Progenitor cell of endocrine pancreas (in vitro differentiated cells): ENCODE measurements at regions not wholly inside any gene's neighbourhood (a gene's known extent, or its start where the extent isn't known, plus 50 kb on each side); places are given as distances from the start of the nearest gene placed in this dataset.

Experiments used
- DNase-seq: peaks from one replicate; pipeline ENCODE4 v3.0.0; 2021; ENCODE audit warnings: low spot score; ENCODE audit not compliant: unreplicated experiment
- H3K27ac Mint-ChIP-seq: 2 replicates; pipeline ENCODE4 v1.8.0; 2021; ENCODE audit warnings: mild to moderate bottlenecking, moderate library complexity, mixed read lengths
- H3K27me3 Mint-ChIP-seq: 2 replicates; pipeline ENCODE4 v1.8.0; 2021; ENCODE audit warnings: mixed read lengths
- H3K36me3 Mint-ChIP-seq: 2 replicates; pipeline ENCODE4 v1.8.0; 2022; ENCODE audit warnings: mixed read lengths; ENCODE audit not compliant: insufficient read depth
- H3K4me1 Mint-ChIP-seq: 2 replicates; pipeline ENCODE4 v1.8.0; 2021; ENCODE audit warnings: low read depth, mixed read lengths
- H3K4me3 Mint-ChIP-seq: 2 replicates; pipeline ENCODE4 v1.8.0; 2021; ENCODE audit warnings: low read depth, mild to moderate bottlenecking, moderate library complexity, mixed read lengths
- H3K9me3 Mint-ChIP-seq: 2 replicates; pipeline ENCODE4 v1.8.0; 2021; ENCODE audit warnings: low read depth, mixed read lengths
- CTCF ChIP-seq: fragments of 200-600 bp; sonication (generic); IDR thresholded peaks from one replicate; pipeline ENCODE4 v1.5.0; 2021; ENCODE audit warnings: antibody characterized with exemption, mild to moderate bottlenecking; ENCODE audit not compliant: unreplicated experiment

DNA sequence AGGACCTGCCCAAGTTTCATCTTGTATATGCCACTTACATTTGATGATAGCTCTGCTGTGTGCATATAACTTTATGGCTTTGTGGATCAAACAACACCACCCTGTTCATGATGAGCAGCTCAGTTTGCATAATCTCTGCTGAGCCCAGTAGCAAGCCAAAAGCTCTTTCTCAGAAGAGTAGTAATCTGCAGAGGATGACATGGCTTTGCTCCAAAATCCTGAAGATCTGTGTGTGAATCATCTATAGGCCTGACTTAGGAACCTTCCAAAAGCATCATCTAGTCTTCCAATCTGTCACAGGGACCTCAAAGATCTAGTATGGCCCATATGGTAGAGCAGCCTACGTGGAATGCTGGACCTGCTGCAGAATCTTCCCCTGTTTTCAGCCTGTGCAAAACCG is 394.6 kb downstream of the PSAT1 start:
- Mint-ChIP-seq H3K27me3 (peaks cover 3% of the 10 kb centered on the region), H3K4me3 (no peak overlapping the region), H3K9me3 (no peaks in the 10 kb centered on the region), H3K36me3 (no peaks in the 10 kb centered on the region), H3K27ac (no peak overlapping the region), H3K4me1 (no peaks in the 10 kb centered on the region)
- DNase-seq: no peak
- TF ChIP-seq CTCF: no peak

GRCh38 chr9:78692871-78693270 is 395.9 kb downstream of the PSAT1 start:
- DNase-seq: no peak
- Mint-ChIP-seq H3K4me3 (no peak overlapping the region), H3K27ac (peak overlapping the region; percentile 38), H3K9me3 (no peaks in the 10 kb centered on the region), H3K27me3 (peaks cover 6% of the 10 kb centered on the region), H3K4me1 (no peaks in the 10 kb centered on the region), H3K36me3 (no peaks in the 10 kb centered on the region)
- no peak for TF ChIP-seq CTCF

- H3K27me3 Mint-ChIP-seq: peaks cover 6% of the 10 kb centered on the region
- H3K4me3 Mint-ChIP-seq: no peak overlapping the region
- H3K27ac Mint-ChIP-seq: no peak overlapping the region
- H3K9me3 Mint-ChIP-seq: no peaks in the 10 kb centered on the region
- no peaks in the 10 kb centered on the region for H3K36me3 Mint-ChIP-seq
- no peaks in the 10 kb centered on the region for H3K4me1 Mint-ChIP-seq
- DNase-seq: no peak
- no peak for TF ChIP-seq CTCF
These were observed 398.0 kb downstream of the PSAT1 start for GRCh38 chr9:78694974-78695373.

DNA sequence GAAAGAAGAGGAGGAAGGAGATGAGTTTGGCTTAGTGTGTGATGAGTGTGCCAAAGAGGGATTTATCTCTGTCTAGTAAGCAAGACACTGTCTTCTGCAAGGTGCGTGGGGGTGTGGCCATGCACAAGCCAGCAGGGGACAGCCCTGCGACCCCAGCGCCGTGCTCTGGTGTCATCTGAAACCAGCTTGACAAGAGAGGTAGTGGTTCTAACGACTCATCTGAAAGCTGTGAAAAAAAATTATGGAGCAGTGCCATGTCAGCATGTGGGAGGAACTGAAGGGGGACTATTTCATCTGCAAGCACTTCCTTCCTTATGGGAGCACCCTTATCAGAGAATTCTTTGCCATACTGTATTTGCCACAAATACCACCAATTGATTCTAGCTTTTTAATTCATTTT is 398.6 kb downstream of the PSAT1 start:
- Mint-ChIP-seq H3K4me1 (no peaks in the 10 kb centered on the region), H3K27ac (no peak overlapping the region), H3K4me3 (no peak overlapping the region), H3K27me3 (peaks cover 6% of the 10 kb centered on the region), H3K9me3 (no peaks in the 10 kb centered on the region), H3K36me3 (no peaks in the 10 kb centered on the region)
- TF ChIP-seq CTCF: no peak
- DNase-seq: no peak

GRCh38 chr9:78697618-78698017 is 400.7 kb downstream of the PSAT1 start:
- H3K9me3 Mint-ChIP-seq: no peaks in the 10 kb centered on the region
- DNase-seq: no peak
- no peak for TF ChIP-seq CTCF
- H3K4me1 Mint-ChIP-seq: no peaks in the 10 kb centered on the region
- no peaks in the 10 kb centered on the region for H3K36me3 Mint-ChIP-seq
- peaks cover 6% of the 10 kb centered on the region for H3K27me3 Mint-ChIP-seq
- no peak overlapping the region for H3K27ac Mint-ChIP-seq
- H3K4me3 Mint-ChIP-seq: no peak overlapping the region
